Stimulated activated CD8-positive, alpha-beta memory T cell treated with anti-CD3 and anti-CD28 coated beads, Interleukin-12 subunit alpha, Interleukin-12 subunit beta, amount 100 ng/mL, for 24 hours (primary cell): ENCODE measurements at regions not wholly inside any gene's neighbourhood (a gene's known extent, or its start where the extent isn't known, plus 50 kb on each side); places are given as distances from the start of the nearest gene placed in this dataset.

Experiments
- DNase-seq: peaks from one replicate; pipeline ENCODE4 v3.0.0-alpha.2; 2020; ENCODE audit errors: extremely low read depth

GRCh38 chr6:90435207-90435899, 138.7 kb upstream of the BACH2 start:
- no peak for DNase-seq

- no peak for DNase-seq
These were observed 137.5 kb upstream of the BACH2 start for GRCh38 chr6:90434094-90434493.

- no peak for DNase-seq
These were observed 136.3 kb upstream of the BACH2 start for GRCh38 chr6:90432937-90433336.

GRCh38 chr6:90432041-90432775, 135.6 kb upstream of the BACH2 start:
- DNase-seq, result no peak

- DNase-seq, result no peak
These were observed 134.9 kb upstream of the BACH2 start for GRCh38 chr6:90431576-90431975.

- no peak for DNase-seq
These were observed 133.1 kb upstream of the BACH2 start for GRCh38 chr6:90429713-90430112.

- no peak for DNase-seq
These were observed 131.9 kb upstream of the BACH2 start for GRCh38 chr6:90428514-90428913.

GRCh38 chr6:90425161-90425641, 128.6 kb upstream of the BACH2 start:
- DNase-seq, result no peak

GRCh38 chr6:90424580-90424979, 127.9 kb upstream of the BACH2 start:
- DNase-seq, result no peak

- DNase-seq, result no peak
These were observed 125.0 kb upstream of the BACH2 start for GRCh38 chr6:90421666-90422065.

GRCh38 chr6:90420500-90420899, 123.9 kb upstream of the BACH2 start:
- no peak for DNase-seq

GRCh38 chr6:90417385-90417784, 120.7 kb upstream of the BACH2 start:
- DNase-seq, result no peak

GRCh38 chr6:90416322-90416721, 119.7 kb upstream of the BACH2 start:
- no peak for DNase-seq

- DNase-seq, result no peak
These were observed 118.5 kb upstream of the BACH2 start for GRCh38 chr6:90415178-90415577.

GRCh38 chr6:90414352-90414751, 117.7 kb upstream of the BACH2 start:
- DNase-seq, result no peak

GRCh38 chr6:90413867-90414266, 117.2 kb upstream of the BACH2 start:
- DNase-seq, result no peak

- no peak for DNase-seq
These were observed 116.8 kb upstream of the BACH2 start for GRCh38 chr6:90413396-90413795.

GRCh38 chr6:90412538-90413369, 116.1 kb upstream of the BACH2 start:
- no peak for DNase-seq

GRCh38 chr6:90411292-90411781, 114.7 kb upstream of the BACH2 start:
- DNase-seq, result no peak

- no peak for DNase-seq
These were observed 113.1 kb upstream of the BACH2 start for GRCh38 chr6:90409700-90410099.

- DNase-seq, result no peak
These were observed 110.3 kb upstream of the BACH2 start for GRCh38 chr6:90406957-90407356.

GRCh38 chr6:90406142-90406794, 109.6 kb upstream of the BACH2 start:
- DNase-seq, result no peak
